Astrocyte (in vitro differentiated cells and primary cell): ENCODE measurements at regions not wholly inside any gene's neighbourhood (a gene's known extent, or its start where the extent isn't known, plus 50 kb on each side); places are given as distances from the start of the nearest gene placed in this dataset.

ENCODE experiments used
- CTCF ChIP-seq: IDR thresholded peaks from 2 replicates; pipeline ENCODE4 v1.5.1; 2011; ENCODE audit warnings: low read depth, mild to moderate bottlenecking, inconsistent platforms, low read length, moderate library complexity; ENCODE audit not compliant: insufficient read depth
- EZH2 ChIP-seq: IDR thresholded peaks from 2 replicates; pipeline ENCODE4 v1.6.1; 2012; ENCODE audit warnings: mild to moderate bottlenecking, low read length, inconsistent platforms; ENCODE audit not compliant: insufficient read depth

DNA sequence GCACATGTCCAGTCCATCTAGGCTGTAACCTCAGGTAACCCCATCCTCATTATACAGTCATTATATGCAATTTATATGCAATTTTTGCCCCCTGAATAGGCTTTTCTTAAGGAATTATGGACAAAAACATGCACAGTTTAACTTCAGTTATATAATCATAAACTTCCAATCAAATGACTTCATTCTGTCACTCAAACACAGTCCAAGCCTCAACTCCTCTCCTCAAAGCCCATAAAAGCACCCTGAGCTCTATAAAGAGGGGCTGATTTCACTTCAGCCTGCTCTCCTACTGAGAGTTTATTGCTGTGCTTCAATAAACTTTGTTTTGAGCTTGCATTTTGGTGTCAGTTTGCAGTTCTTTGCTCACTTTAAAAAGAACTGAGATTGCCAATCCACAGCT lies 1805.5 kb downstream of the BRINP3 start:
- TF ChIP-seq CTCF (no peak), EZH2 (no peak)
